ENCODE measurements at regions not wholly inside any gene's neighbourhood (a gene's known extent, or its start where the extent isn't known, plus 50 kb on each side); places are given as distances from the start of the nearest gene placed in this dataset.

DNA sequence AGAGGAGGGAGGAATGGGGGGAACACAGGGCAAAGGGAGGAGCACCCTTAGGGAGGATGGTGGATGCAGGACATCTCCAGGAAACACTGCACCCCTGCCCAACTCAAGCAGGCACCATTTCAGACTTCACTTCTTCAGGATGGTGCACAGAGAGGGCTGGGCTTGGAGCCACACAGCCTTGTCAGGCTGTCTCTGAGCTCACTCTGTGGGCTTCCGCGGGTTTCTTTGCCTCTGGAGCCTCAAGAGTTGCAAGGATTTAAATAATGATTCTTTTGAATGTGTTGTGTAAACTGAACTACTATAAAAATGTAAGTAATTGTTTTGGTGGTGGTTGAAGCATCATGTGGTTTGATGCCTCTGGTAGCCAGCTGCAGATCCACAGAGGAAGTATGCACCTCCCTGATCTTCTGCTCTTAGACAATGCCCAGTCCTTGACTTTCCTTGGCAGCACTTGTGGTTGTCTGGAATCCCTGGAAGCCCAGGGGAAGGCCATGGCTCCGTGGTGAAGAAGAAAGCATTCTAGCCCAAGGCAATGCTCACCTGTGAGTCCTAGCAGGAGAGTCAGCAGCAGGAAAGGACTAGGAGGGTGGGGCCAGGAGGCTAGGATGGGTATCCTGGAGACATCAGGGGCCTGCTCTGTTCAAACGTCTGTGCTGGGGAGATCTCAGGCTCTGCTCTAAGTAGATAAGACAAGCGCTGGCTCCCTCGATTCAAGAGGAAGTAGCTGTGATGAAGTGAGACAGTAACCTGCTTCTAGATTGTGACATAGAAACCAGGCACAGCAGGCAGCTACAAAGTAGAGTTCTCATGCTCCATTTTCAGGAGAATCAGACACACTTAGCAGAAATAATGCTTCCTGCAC is 50.2 kb upstream of the SIRPG start:
- TF ChIP-seq, protein P1, sequence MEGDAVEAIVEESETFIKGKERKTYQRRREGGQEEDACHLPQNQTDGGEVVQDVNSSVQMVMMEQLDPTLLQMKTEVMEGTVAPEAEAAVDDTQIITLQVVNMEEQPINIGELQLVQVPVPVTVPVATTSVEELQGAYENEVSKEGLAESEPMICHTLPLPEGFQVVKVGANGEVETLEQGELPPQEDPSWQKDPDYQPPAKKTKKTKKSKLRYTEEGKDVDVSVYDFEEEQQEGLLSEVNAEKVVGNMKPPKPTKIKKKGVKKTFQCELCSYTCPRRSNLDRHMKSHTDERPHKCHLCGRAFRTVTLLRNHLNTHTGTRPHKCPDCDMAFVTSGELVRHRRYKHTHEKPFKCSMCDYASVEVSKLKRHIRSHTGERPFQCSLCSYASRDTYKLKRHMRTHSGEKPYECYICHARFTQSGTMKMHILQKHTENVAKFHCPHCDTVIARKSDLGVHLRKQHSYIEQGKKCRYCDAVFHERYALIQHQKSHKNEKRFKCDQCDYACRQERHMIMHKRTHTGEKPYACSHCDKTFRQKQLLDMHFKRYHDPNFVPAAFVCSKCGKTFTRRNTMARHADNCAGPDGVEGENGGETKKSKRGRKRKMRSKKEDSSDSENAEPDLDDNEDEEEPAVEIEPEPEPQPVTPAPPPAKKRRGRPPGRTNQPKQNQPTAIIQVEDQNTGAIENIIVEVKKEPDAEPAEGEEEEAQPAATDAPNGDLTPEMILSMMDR (IDR thresholded peaks at IDR 0.05 in 8 of 11, conservative IDR thresholded peaks at IDR 0.05 in 3 of 11) = no peak
- no peak for TF ChIP-seq POLR2A (IDR thresholded peaks at IDR 0.05)
- TF ChIP-seq POLR2AphosphoS5 (IDR thresholded peaks at IDR 0.05) = no peak
